K562 (cell line): ENCODE measurements at regions not wholly inside any gene's neighbourhood (a gene's known extent, or its start where the extent isn't known, plus 50 kb on each side); places are given as distances from the start of the nearest gene placed in this dataset.

Experiments used
- ATAC-seq: fragments of 200-7000 bp; cut with Tn5 transposase; 3 replicates; pipeline ENCODE4 v1.9.1; 2020; ENCODE audit warnings: moderate library complexity
- BruUV-seq: library from RNA; stranded (reverse); fragments of 400-500 nt; replicated peaks from 2 replicates; lab custom pipeline; 2021; lab: Mats Ljungman, UMichigan
- CTCF ChIA-PET: fragments of 300-600 bp; formaldehyde crosslinking; extraction: SDS; loops from one replicate; lab custom pipeline; 2021; ENCODE audit warnings: low intra/inter-chr PET ratio; lab: Yijun Ruan, JAX
- POLR2A ChIA-PET: fragments of 300-600, 350-650 bp; sonication (Branson Sonifier 250); formaldehyde crosslinking; extraction: SDS; loops from one replicate; lab custom pipeline; 2021; ENCODE audit warnings: antibody characterized with exemption, inconsistent platforms; lab: Yijun Ruan, JAX
- DNase-seq, 4 experiments: peaks; one replicate each; pipeline versions ENCODE4 v3.0.0 to v3.0.0-alpha.2; 2011 to 2018; ENCODE audit warnings: low spot score in 3 of 4, mixed read lengths in 3 of 4; ENCODE audit errors: extremely low read depth in 1 of 4
- FAIRE-seq: peaks from 2 replicates; lab custom pipeline; 2011; peaks lifted over from hg19 to GRCh38; lab: Jason Lieb, UNC
- H2AFZ ChIP-seq: 2 replicates; pipeline ENCODE4 v1.6.0; 2011; ENCODE audit warnings: low read depth, low read length, control low read depth, inconsistent platforms
- H3K27ac ChIP-seq: fragments of 200-600 bp; 3 replicates; pipeline ENCODE4 v1.8.0; 2011; ENCODE audit warnings: low read depth, mild to moderate bottlenecking, control low read depth, inconsistent platforms, low read length, moderate library complexity, mixed read lengths; ENCODE audit errors: extremely low read depth
- H3K27me3 ChIP-seq, 2 experiments: fragments of 300-600 bp in 1 of 2; 2 replicates in 1 of 2; 3 replicates in 1 of 2; pipeline versions ENCODE4 v1.6.0 to v1.8.0; 2011; ENCODE audit warnings: inconsistent platforms in 2 of 2, low read length in 2 of 2, mild to moderate bottlenecking in 1 of 2, mixed read lengths in 1 of 2, moderate library complexity in 1 of 2; ENCODE audit not compliant: control insufficient read depth in 2 of 2, insufficient read depth in 2 of 2
- H3K36me3 ChIP-seq: fragments of 300-600 bp; 3 replicates; pipeline ENCODE4 v1.8.0; 2011; ENCODE audit warnings: mild to moderate bottlenecking, low read length, inconsistent platforms; ENCODE audit not compliant: control insufficient read depth, insufficient read depth
- H3K4me1 ChIP-seq, 2 experiments: fragments of 200-600 bp in 1 of 2; replicated peaks in 1 of 2; 2 replicates in 1 of 2; 3 replicates in 1 of 2; pipeline versions ENCODE4 v1.5.1 to v1.8.0; 2011; ENCODE audit warnings: inconsistent platforms in 2 of 2, low read length in 2 of 2, mild to moderate bottlenecking in 1 of 2, mixed read lengths in 1 of 2, moderate library complexity in 1 of 2; ENCODE audit not compliant: control insufficient read depth in 2 of 2, insufficient read depth in 2 of 2
- H3K4me2 ChIP-seq: 2 replicates; pipeline ENCODE4 v1.6.1; 2011; ENCODE audit warnings: low read length, control low read depth, inconsistent platforms, mixed read lengths; ENCODE audit not compliant: insufficient read depth
- H3K4me3 ChIP-seq: fragments of 200-600 bp; sonication (generic), shearing (Covaris generic); 2 replicates; pipeline ENCODE4 v1.5.1; 2016; ENCODE audit warnings: control low read depth, inconsistent platforms
- H3K79me2 ChIP-seq: fragments of 200-600 bp; 3 replicates; pipeline ENCODE4 v1.8.0; 2011; ENCODE audit warnings: low read length, inconsistent platforms; ENCODE audit not compliant: control insufficient read depth, insufficient read depth
- H3K9ac ChIP-seq, 2 experiments: 2 replicates each; pipeline versions ENCODE4 v1.6.0 to v1.6.1; 2011; ENCODE audit warnings: low read depth in 2 of 2, low read length in 2 of 2, control low read depth in 1 of 2, inconsistent platforms in 1 of 2, mild to moderate bottlenecking in 1 of 2, mixed read lengths in 1 of 2; ENCODE audit not compliant: insufficient read depth in 1 of 2
- H3K9me1 ChIP-seq: one replicate; pipeline ENCODE4 v1.6.0; 2011; ENCODE audit warnings: inconsistent platforms, mild to moderate bottlenecking, low read length, moderate library complexity; ENCODE audit not compliant: control insufficient read depth, insufficient read depth
- H3K9me3 ChIP-seq: replicated peaks from 2 replicates; pipeline ENCODE4 v1.5.1; 2011; ENCODE audit warnings: low read depth, low read length, inconsistent platforms; ENCODE audit not compliant: control insufficient read depth, insufficient read depth
- H4K20me1 ChIP-seq: replicated peaks from 2 replicates; pipeline ENCODE4 v1.6.1; 2011; ENCODE audit warnings: low read length, inconsistent platforms, mixed read lengths; ENCODE audit not compliant: control insufficient read depth, insufficient read depth
- ASH1L ChIP-seq: fragments of 450-650 bp; IDR thresholded peaks from 2 replicates; pipeline ENCODE4 v1.6.1; 2018; ENCODE audit warnings: borderline replicate concordance, mild to moderate bottlenecking, low read depth; ENCODE audit not compliant: partially characterized antibody
- JUNB ChIP-seq: fragments of 450-650 bp; formaldehyde crosslinking; conservative IDR thresholded peaks from 2 replicates; pipeline ENCODE4 v1.4.0; 2020; ENCODE audit warnings: mild to moderate bottlenecking
- SMARCE1 ChIP-seq: fragments of 450-650 bp; IDR thresholded peaks from 2 replicates; pipeline ENCODE4 v1.7.1; 2016; ENCODE audit warnings: mild to moderate bottlenecking
- ZBTB1 ChIP-seq: sonication (generic); formaldehyde crosslinking; IDR thresholded peaks from 2 replicates; pipeline ENCODE4 v1.8.1; 2023; ENCODE audit warnings: missing genetic modification reagents, low read depth, mild to moderate bottlenecking, borderline replicate concordance
- ZNF398 ChIP-seq: fragments of 250-450 bp; sonication (Bioruptor Pico); IDR thresholded peaks from 2 replicates; pipeline ENCODE4 v1.8.0; 2021; ENCODE audit warnings: moderate library complexity, mild to moderate bottlenecking, inconsistent platforms
- WGBS: fragments of 100-300 bp; shearing (Covaris generic); methylation state at CpG from one replicate; pipeline ENCODE4 v1.1.6; 2016; ENCODE audit warnings: low coverage, mixed read lengths; ENCODE audit not compliant: insufficient coverage; ENCODE audit errors: missing lambda C conversion rate; 5-methylcytosine and 5-hydroxymethylcytosine counted together
- in situ Hi-C: fragments of 300-500 bp; cut with MboI; formaldehyde crosslinking; loops from 4 replicates; pipeline ENCODE4 v1.15.0; 2018; ENCODE audit warnings: inconsistent platforms, mixed read lengths
- intact Hi-C: fragments of 100-400 bp; cut with micrococcal nuclease; formaldehyde crosslinking; loops from 2 replicates; pipeline ENCODE4 v1.14.2; 2022

GRCh38 chr4:65063601-65064000 is 606.7 kb downstream of the EPHA5 start:
- ATAC-seq, result no peak
- FAIRE-seq, result no peak
- Histone ChIP-seq H2AFZ (no peak overlapping the region), H3K4me1 (no peaks in the 10 kb centered on the region), H3K27me3 (no peaks in the 10 kb centered on the region), H3K4me2 (no peak overlapping the region), H3K9ac (no peak overlapping the region), H3K4me3 (no peak overlapping the region), H3K79me2 (no peaks in the 10 kb centered on the region), H3K9me3 (no peaks in the 10 kb centered on the region), H3K36me3 (no peaks in the 10 kb centered on the region), H4K20me1 (no peaks in the 10 kb centered on the region), H3K27ac (no peak overlapping the region), H3K9me1 (no peaks in the 10 kb centered on the region)
- ChIA-PET POLR2A (no interaction called here), CTCF (no interaction called here)
- in situ Hi-C loops, result no loop called here
- intact Hi-C loops, result no loop called here
- DNase-seq, result no peak
- no peak for TF ChIP-seq ASH1L
- no peak for TF ChIP-seq JUNB (CRISPR knock-in tag)
- no TSS peak for BruUV-seq
- 0% methylated on average over 1 of the region's 1 CpG for WGBS

DNA sequence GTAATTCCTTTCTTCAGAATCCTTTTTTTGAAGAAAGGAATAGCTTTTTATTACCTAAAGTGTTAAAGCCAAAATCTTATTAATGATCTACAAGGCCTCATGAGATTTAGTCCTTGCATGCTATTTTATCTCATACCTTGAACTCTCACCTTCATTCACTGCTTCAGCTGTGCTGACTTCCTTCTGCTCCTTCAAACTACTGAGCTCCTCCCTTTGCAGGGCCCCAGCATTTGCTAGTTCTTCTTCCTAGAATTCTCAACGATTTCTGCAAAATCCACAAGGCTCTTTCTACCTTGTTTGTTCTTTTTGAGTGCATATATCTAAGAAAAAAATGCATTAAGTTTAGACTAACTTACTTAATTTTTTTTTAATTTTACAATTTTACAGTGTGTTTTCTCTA is 619.5 kb downstream of the EPHA5 start:
- H3K79me2 ChIP-seq, result no peaks in the 10 kb centered on the region
- no peak overlapping the region for H3K4me3 ChIP-seq
- H3K9ac ChIP-seq, result no peak overlapping the region
- POLR2A ChIA-PET, result no interaction called here
- H3K27me3 ChIP-seq, result no peaks in the 10 kb centered on the region
- CTCF ChIA-PET, result no interaction called here
- no peak for DNase-seq
- no peak for ATAC-seq
- H3K9me3 ChIP-seq, result no peaks in the 10 kb centered on the region
- H3K27ac ChIP-seq, result no peak overlapping the region
- no CpG with 5 or more reads among the region's 1 CpG for WGBS
- no peaks in the 10 kb centered on the region for H3K9me1 ChIP-seq
- H4K20me1 ChIP-seq, result no peaks in the 10 kb centered on the region
- H3K4me1 ChIP-seq, result no peaks in the 10 kb centered on the region
- no peaks in the 10 kb centered on the region for H3K36me3 ChIP-seq
- no peak overlapping the region for H2AFZ ChIP-seq
- in situ Hi-C loops, result no loop called here
- intact Hi-C loops, result no loop called here
- no TSS peak for BruUV-seq
- H3K4me2 ChIP-seq, result no peak overlapping the region
- FAIRE-seq, result no peak
- TF ChIP-seq SMARCE1, result no peak
- TF ChIP-seq ZBTB1 (CRISPR knock-in tag), result no peak
- no peak for TF ChIP-seq ZNF398
